Mammary epithelial cell (primary cell): ENCODE measurements at regions not wholly inside any gene's neighbourhood (a gene's known extent, or its start where the extent isn't known, plus 50 kb on each side); places are given as distances from the start of the nearest gene placed in this dataset.

Experiments used
- EZH2 ChIP-seq: IDR thresholded peaks from 2 replicates; pipeline ENCODE4 v1.6.1; 2012; ENCODE audit warnings: low read length, inconsistent platforms, borderline replicate concordance
- TF ChIP-seq, protein P1 (sequence below), 2 donors: IDR thresholded peaks in 1 of 2; conservative IDR thresholded peaks in 1 of 2; 2 replicates each; pipeline ENCODE4 v1.5.1; 2011 to 2012; ENCODE audit warnings: inconsistent platforms in 2 of 2, low read length in 2 of 2, mild to moderate bottlenecking in 2 of 2, control low read depth in 1 of 2, low read depth in 1 of 2; ENCODE audit not compliant: insufficient read depth in 1 of 2; ENCODE audit errors: extremely low read depth in 1 of 2

- TF ChIP-seq, protein P1, sequence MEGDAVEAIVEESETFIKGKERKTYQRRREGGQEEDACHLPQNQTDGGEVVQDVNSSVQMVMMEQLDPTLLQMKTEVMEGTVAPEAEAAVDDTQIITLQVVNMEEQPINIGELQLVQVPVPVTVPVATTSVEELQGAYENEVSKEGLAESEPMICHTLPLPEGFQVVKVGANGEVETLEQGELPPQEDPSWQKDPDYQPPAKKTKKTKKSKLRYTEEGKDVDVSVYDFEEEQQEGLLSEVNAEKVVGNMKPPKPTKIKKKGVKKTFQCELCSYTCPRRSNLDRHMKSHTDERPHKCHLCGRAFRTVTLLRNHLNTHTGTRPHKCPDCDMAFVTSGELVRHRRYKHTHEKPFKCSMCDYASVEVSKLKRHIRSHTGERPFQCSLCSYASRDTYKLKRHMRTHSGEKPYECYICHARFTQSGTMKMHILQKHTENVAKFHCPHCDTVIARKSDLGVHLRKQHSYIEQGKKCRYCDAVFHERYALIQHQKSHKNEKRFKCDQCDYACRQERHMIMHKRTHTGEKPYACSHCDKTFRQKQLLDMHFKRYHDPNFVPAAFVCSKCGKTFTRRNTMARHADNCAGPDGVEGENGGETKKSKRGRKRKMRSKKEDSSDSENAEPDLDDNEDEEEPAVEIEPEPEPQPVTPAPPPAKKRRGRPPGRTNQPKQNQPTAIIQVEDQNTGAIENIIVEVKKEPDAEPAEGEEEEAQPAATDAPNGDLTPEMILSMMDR (conservative IDR thresholded peaks at IDR 0.05 in 1 of 2, IDR thresholded peaks at IDR 0.05 in 1 of 2; ENCODE audit: extremely low read depth in 1 of 2, insufficient read depth in 1 of 2, low read depth in 1 of 2, low read length in 2 of 2): no peak
- no peak for TF ChIP-seq EZH2
These were observed 66.3 kb upstream of the PHACTR3 start for GRCh38 chr20:59537991-59538390.
